Limb (tissue), 2 donors: ENCODE measurements at regions not wholly inside any gene's neighbourhood (a gene's known extent, or its start where the extent isn't known, plus 50 kb on each side); places are given as distances from the start of the nearest gene placed in this dataset.
"Not testable (repeated sequence)": the region's sequence is repeated elsewhere in the genome, so short reads cannot be mapped to it uniquely, and the experiment has no call there.

Experiments used
- DNase-seq, 2 donors: peaks; one replicate each; pipeline ENCODE4 v3.0.0-alpha.2; 2016; ENCODE audit errors: extremely low spot score in 2 of 2

DNA sequence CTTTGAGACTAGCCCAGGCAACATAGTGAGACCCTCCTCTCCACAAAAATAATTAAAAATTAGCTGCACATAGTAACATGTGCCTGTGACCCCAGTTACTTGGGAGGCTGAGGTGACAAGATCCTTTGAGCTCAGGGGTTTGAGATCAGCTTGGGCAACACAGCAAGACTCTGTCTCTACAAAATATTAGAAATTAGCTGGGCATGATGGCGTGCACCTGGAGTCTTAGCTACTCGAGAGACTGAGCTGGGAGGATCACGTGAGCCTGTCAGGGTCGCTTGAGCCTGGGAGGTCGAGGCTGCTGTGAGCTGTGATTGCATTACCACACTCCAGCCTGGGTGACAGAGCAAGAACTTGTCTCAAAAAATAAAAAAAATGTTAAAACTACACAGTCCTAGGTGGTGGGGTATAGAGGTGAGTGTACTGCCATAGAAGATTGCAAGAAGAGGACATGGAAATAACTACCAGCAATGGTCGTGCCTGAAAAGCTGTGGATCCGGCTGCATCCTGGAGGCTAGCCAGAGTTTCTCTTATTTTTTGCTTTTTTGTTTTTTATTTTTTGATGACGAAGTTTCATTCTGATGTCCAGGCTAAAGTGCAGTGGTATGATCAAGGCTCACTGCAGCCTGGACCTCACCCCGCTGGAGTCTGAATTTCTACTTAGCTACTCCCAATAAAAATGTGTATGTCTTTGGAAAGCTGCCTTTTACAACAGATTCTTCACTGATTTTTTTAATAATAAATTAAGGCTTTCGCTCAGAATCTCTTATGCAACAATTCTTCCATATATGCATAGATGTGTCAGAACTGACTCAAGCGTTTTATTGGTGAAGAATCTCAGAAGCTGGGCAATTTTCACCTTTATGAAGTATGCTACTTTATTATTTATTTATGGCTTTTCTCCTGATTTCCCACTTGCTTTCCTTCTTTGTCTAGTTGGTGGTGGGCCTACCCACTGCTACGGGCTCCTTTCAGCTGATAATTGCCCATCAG lies 393.8 kb downstream of the TSHZ3 start:
- DNase-seq = no peak

DNA sequence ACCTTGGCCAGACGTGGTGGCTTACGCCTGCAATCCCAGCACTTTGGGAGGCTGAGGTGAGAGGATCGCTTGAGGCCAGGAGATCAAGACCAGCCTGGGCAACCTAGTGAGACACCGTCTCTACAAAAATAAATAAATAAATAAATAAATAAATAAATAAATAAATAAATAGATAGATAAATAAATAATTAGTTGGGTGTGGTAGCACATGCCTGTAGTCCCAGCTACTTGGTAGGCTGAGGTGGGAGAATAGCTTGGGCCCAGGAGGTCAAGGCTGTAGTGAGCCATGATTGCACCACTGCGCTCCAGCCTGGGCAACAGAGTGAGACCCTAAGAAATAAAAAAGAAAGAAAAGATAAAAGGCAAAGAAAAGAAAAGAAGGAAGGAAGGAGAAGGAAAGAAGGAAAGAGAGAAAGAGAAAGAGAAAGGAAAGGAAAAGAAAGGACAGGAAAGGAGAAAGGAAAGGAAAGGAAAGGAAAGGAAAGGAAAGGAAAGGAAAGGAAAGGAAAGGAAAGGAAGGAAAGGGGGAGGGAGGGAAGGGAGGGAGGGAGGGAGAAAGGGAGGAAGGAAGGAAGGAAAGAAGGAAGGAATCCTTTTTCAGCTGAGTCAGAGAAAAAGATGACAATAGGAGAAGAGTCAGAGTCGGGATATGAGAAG lies 404.8 kb downstream of the TSHZ3 start:
- DNase-seq = peak in 1 of 2 donors; percentile 4

DNA sequence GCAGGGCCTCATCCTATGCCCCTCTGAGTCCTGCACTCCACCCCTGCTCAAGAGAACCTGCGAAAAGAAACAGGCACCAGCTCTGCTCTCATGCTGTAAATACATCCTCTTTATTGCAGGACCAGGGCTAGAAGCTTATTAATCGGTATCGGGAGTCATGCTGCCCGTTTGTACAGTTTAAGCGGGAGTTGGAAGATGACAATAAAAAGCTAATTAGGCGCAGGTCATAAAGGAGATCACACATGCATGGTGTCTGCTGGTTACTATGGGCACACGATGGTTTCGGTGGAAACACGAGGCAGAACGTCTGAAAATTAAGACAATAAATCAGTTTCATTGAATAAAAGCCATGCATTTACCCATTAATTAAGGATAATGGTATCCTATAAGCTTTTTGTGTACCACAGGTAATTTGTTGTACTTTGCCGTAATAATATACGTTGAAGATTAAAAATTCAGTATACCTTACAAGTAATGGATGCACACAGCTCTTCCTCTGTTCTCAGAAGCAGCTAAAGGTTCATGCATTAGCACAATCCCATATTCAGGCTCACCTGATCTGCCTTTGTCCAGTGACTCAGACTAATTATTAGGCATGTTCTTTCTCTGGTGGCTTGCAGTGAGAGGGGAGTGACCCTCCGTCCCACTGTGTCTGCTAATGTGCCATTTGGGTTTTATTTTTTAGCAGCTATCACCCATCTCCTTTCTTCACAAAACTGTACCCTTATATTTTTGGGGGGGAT lies 406.0 kb downstream of the TSHZ3 start:
- DNase-seq = peak in 1 of 2 donors; percentile 22

DNA sequence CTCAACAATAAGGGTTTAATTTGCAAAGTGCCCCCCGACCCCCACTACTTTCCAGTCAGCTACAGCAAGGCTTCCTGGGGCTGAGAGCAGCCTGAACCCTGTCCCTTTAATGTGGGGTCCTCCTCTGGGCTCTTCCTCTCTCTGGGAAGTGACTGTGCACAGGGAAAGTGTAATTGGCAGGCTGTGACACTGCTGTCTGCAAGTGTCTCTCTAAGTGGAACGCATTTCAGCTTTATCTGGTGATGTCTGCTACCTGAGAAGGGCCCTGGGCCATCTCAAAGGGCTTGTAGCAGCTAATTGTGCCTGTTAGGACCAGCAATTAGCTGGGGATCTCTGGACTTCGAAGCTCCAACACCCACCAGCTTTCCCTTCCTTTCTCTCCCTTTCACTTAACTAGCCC lies 406.6 kb downstream of the TSHZ3 start:
- DNase-seq = no peak

DNA sequence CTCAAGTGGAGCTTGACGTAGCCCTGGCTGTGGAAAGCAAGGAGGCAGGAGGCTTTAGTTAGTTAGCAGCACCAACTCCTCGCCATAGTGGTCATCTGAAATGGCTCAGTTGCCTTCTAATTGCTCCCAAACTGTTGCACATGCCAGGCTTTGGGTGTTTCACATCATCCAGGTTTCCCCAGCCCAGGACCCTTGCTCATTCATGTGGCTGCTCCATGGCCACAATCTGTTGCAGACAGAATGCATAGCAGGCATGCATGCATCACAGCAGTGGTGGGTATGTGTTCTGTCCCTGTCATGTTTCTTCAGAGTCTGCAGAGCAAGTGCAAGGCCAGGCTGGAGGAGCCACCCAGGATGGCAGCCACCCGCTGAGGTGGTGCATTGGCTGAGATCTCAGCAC lies 407.6 kb downstream of the TSHZ3 start:
- peak in 1 of 2 donors; percentile 7 for DNase-seq

DNA sequence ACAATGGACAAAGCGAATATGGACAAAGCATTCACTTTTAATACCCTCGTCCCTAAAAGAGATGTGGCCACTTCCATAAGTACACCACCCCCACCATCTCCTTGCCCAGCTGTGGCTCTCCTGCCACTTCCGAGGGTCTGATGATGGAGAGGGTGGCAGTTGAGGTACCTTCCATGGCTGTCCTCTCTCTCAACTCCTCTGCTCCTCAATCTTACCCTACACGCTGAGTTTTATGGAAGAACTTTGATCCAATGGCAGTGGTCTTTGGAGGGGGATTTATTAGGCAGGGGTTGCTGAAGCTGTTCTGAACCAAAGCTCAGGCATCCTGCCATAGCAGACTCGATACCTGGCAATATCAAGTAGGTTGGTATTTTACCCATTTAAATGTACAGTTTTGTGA lies 413.0 kb downstream of the TSHZ3 start:
- DNase-seq = no peak

DNA sequence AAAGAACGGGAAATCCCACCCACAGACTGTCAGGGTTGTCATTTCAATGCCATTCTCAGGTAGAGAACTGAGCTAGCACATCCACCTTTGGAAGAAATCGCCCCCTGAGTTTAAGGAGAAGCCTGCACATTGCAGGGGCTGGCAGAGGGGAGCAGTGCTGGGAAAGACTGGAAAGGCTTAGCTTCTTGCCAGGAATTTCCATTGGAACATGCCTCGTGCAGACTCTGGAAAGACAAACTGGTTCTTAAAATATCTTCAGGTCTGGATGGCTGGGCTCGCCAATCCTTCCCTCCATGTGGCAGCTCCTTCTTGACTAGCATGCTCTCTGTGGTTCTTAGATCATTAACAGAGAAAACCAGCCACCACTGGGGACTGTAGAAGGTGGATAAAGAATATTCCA lies 414.1 kb downstream of the TSHZ3 start:
- peak in 1 of 2 donors; percentile 15 for DNase-seq

DNA sequence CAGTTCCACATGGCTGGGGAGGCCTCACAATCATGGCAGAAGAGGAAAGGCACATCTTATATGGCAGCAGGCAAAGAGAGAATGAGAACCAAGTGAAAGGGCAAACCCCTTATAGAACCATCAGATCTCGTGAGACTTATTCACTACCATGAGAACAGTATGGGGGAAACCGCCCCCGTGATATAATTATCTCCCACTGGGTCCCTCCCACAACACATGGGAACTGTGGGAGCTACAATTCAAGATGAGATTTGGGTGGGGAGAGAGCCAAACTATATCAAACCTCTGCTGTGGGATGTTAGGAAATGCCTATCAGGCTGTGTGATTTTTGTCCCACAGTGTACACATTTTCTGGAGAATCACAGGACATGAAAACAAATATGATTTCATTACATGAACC lies 415.8 kb downstream of the TSHZ3 start:
- DNase-seq = not testable (repeated sequence)

DNA sequence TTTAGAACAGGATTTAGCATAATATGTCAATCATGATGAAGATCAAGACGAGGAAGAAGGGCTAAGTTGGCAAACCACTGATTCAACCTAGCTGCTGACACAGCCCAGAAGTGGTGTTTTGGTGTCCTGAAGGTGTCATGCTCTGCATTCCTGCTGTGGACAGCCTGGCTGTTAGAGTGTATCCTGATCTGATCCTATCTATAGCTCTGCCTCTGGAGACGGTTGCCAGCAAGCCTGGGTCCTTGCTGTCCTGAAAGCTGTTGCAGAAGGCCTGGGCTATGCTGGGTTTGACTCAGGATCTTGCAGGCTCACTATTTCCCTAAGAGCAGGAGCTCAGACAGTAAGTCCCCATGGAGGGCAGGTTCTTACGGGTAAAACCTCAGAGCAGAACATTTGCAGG lies 416.4 kb downstream of the TSHZ3 start:
- DNase-seq = peak in 1 of 2 donors; percentile 9

DNA sequence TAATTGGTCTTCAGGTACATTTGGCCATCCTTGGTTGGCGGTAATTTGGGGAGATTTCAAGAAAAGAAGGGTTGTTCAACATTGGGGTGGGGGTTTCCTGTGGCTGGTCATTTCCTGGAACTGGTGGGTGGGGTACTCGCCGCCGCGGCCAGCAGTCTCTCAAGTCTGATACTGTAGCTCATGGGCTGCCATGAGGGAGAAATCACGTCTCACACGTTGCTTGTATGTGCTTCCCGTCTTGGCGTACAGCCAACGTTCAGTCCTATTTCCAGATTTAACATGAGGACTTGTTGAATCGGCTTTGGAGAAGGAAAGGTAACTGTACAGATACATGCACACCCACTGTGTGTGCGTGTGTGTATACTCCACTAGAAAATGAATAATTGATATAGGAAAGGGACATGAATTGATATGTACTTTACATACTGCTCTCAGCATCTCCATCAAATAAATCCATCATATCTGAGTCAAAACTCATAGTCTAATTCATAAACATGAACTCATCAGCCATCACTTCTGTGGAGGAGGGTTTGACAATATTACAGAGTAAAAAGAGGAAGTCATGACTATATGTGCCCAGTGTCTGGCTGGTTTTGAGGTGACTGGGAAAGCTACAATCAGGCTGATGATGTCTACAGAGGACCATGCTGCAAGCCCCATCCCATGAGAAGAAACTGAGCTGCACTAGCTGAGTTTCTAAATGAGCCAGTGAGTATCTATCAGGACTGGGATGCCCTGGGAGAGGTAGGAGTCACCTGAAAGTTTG lies 418.1 kb downstream of the TSHZ3 start:
- DNase-seq = no peak

DNA sequence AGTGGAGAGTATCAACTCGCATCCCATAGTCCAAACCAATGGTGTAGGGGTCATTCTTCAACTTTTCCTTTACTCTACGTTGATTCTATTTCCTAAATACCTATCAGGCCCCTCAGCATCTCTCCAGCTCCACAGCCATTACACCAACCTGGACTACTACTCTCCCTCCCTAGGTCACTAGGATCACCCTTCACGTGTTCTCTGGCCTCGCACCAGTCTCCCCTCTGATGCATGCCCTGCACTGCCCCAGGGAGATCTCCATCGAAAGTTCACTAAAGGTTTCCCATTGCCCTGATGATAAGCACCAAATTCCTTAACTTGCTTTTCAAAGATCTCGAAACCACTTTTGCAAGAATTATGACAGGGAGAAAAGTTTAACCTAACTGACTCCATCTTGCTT lies 421.5 kb downstream of the TSHZ3 start:
- DNase-seq = no peak

DNA sequence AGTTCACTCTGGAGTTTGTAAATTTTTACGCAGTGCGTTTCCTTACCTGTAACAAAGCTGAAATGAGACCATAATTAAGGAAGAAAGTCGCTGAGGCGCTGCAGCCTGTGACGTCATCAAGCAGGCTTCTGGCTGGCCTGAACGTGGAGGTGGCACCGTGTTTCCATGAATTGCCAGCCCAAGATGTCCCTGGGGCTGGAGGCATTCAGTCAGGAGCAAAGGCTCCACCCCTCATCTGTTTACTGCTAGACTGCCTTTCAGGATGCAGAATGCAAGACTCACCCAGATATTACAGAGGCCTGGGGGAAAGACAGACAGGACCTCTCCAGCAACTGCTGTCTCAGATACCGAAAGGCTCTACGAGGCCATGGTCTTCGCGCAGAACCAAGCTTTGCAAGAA lies 424.6 kb downstream of the TSHZ3 start:
- peak in 1 of 2 donors; percentile 25 for DNase-seq

DNA sequence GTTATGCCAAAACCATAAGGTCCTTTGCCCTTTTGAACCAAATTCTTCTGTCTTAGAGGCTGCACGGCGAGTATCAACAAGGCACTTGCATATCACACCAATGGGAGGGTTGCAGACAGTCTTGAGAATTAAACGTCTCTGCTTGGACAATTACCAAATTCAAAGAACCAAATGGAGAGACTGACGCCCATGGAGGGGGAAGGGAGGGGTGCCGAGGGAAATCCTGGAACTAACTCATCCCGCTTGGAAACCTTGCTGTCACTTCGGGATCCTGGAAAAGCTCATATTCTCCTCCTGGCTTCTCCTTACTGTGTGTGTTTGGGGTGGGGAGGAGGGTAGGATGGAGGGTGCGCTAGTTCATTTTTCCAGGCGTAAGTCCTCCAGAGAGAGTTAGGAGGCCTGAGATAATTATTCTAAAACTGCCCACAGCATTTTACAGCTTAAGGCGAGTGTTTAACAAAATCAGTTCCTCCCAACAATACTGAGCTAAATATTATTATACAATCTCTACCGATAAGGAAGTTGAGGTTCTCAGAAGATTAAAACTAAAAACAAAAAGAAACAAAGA lies 425.1 kb downstream of the TSHZ3 start:
- DNase-seq = peak in 1 of 2 donors; percentile 9

DNA sequence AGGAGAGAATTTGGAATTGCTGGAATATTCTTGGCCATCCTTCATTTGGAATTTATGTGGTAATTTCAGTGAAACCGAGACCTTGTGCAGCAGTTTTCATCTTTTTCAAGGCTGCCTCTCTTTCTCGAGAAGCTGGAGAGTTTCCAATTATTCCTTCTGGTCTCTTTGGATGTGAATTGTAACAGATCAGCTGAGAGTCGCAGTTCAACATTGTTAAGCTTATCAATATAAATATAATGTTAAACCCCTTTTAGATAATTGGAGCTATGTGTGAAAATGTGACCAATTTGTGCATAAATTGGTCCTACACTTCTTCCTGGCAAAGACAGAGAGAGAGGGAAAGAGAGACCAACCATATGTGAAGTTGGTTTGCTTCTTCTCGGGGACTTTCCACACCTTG lies 425.6 kb downstream of the TSHZ3 start:
- DNase-seq = no peak

DNA sequence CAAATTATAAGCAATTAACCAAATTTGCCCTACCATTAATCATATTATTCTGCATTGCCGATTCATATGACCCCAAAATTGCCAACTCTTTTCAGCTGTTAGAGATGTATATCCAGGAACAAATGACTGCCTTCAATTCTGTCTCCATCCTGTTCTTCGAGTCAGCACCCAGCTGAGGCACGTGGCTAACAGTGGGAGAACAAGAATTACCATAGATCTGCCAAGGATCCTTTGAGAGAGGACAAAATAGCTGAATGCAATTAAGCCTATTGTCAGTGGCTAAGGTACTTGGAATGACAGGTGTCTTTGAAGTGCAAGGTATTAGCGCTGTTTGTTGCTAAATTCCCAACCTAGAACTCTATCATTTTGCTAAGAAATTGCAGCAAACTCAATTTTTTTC lies 426.1 kb downstream of the TSHZ3 start:
- no peak for DNase-seq

DNA sequence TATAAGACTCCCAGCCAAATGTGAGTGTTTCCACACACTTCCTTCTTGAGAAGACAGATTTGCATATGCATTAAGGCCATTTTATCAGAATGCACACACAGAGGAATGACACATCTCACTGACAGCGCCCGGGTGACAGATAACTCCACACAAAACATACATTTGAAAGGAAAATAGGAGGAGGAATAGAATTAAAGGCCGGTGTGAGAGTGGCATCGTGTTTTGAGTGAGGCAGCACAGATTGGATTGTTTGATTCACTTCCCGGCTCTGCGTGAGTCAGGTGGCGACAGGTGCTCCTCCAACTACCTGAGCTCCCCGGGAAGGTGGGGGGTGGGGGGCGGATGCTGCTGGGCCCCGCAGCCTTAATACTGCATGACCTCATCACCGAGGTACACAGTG lies 429.0 kb downstream of the TSHZ3 start:
- no peak for DNase-seq

DNA sequence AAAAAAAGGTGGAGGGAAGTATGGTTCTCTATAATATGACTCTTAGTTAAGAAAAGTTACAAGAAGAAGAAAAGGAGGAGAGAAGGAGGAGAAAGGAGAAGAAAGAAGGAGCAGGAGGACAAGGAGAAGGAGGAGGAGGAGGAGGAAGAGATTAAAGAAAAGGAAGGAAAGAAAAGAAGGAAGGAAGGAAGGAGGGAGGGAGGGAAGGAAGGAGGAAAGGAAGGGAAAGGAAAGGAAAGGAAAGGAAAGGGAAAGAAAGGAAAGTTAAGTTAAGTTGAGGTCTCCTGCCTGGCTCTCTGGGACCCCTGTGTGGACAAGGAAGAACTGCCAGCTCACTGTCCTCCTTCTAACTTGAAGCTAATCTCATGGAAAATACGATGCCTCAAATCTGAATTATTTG lies 429.5 kb downstream of the TSHZ3 start:
- DNase-seq = no peak

DNA sequence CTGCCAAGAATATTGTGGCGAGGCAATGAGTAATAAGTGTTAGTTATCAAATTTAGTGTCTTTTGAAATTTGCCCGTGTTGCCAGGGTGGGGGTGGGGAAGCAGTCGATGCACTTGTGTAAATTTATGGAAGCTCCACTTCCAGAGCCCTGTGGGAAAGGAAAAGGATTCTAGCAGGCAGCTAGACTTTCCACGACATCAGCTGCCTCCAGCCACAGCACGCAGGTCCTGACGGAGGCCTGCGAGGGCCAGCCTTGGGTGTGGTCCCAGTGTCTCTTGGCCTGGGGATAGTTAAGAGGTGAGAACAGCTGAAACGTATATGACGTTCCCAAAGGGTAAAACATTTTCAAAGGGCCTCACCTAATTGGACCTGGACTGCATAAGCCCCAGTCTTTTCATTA lies 433.0 kb downstream of the TSHZ3 start:
- DNase-seq = no peak

DNA sequence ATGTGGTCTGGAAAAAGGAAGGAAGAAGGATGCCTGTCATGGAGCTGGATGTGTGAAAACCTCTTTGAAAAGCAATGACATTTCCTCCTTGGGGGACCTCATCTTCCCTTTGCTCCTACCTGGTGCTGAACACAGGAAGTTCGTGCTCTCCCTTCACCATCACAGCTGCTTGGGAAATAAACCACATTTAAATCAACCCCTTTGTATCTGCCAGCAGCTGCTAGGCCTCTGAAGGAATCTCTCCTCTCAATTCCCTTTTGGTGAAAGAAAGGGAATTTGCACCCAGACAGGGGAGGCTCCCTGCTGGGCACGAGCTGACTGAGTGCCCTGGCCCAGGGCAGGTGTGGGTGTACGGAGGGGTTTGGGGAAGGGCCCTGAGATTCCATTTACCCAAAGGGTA lies 437.7 kb downstream of the TSHZ3 start:
- no peak for DNase-seq

DNA sequence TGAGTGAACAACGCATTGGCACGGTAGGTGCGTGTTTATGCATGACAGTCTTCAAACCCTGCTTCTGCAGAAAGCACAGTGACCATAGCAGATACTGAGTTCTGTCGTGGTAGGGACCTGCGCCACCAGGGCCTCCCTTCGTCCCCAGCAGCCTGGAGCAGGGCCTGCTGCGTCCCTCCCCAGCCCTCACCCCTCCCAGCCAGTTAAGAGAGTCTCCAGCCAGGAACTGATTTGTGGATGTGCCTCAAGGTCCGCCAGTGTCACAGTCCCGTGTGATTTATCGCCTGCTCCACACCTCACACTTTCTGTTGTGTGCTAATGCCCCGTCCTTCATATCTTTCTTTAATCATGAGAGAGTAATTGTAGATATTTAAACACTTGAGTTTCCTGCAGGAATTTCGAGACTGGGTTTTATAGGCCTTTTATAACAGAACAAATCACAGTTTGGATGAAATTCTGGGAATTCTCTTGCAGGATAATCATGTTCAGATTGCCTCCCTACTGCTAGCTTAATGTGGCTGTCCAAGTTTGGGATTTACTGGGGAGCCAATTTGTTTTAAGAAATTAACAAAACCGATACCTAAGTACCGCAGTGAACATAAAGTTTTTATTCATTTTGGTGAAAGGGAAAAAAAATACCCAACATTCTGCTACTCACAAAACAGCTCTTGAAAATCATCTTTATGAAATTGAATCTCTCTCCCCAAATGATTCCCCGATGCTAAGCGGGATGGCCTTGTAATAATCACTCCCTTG lies 438.6 kb downstream of the TSHZ3 start:
- DNase-seq = no peak
